Inferior parietal cortex (tissue), 1 donor: ENCODE measurements at regions not wholly inside any gene's neighbourhood (a gene's known extent, or its start where the extent isn't known, plus 50 kb on each side); places are given as distances from the start of the nearest gene placed in this dataset.
"Not testable (repeated sequence)": the region's sequence is repeated elsewhere in the genome, so short reads cannot be mapped to it uniquely, and the experiment has no call there.

ENCODE experiments used
- DNase-seq: peaks from one replicate; pipeline ENCODE4 v3.0.0-alpha.2; 2016; ENCODE audit errors: extremely low spot score

- DNase-seq, result no peak
Measured at GRCh38 chr17:65307961-65308316, 170.8 kb downstream of the RGS9 start.

GRCh38 chr17:65307081-65307960 is 170.2 kb downstream of the RGS9 start:
- DNase-seq, result no peak

GRCh38 chr17:65305778-65306177 is 168.6 kb downstream of the RGS9 start:
- DNase-seq, result no peak

- no peak for DNase-seq
Measured at GRCh38 chr17:65305116-65305515, 167.9 kb downstream of the RGS9 start.

GRCh38 chr17:65301882-65302281 is 164.7 kb downstream of the RGS9 start:
- not testable (repeated sequence) for DNase-seq

- DNase-seq, result no peak
Measured at GRCh38 chr17:65301184-65301583, 164.0 kb downstream of the RGS9 start.

- no peak for DNase-seq
Measured at GRCh38 chr17:65297916-65298315, 160.7 kb downstream of the RGS9 start.

- DNase-seq, result no peak
Measured at GRCh38 chr17:65297384-65297783, 160.2 kb downstream of the RGS9 start.

- DNase-seq, result peak; percentile 71
Measured at GRCh38 chr17:65294181-65294719, 157.1 kb downstream of the RGS9 start.

- DNase-seq, result no peak
Measured at GRCh38 chr17:65293584-65294180, 156.5 kb downstream of the RGS9 start.

- DNase-seq, result no peak
Measured at GRCh38 chr17:65292430-65292829, 155.3 kb downstream of the RGS9 start.

- not testable (repeated sequence) for DNase-seq
Measured at GRCh38 chr17:65291301-65291700, 154.1 kb downstream of the RGS9 start.

GRCh38 chr17:65290616-65291015 is 153.4 kb downstream of the RGS9 start:
- no peak for DNase-seq

- no peak for DNase-seq
Measured at GRCh38 chr17:65290056-65290455, 152.9 kb downstream of the RGS9 start.

GRCh38 chr17:65287040-65287439 is 149.9 kb downstream of the RGS9 start:
- no peak for DNase-seq

GRCh38 chr17:65283704-65284103 is 146.5 kb downstream of the RGS9 start:
- DNase-seq, result no peak

- no peak for DNase-seq
Measured at GRCh38 chr17:65279456-65279855, 142.3 kb downstream of the RGS9 start.

GRCh38 chr17:65278820-65279184 is 141.6 kb downstream of the RGS9 start:
- no peak for DNase-seq

GRCh38 chr17:65278050-65278819 is 141.1 kb downstream of the RGS9 start:
- peak; percentile 7 for DNase-seq

- no peak for DNase-seq
Measured at GRCh38 chr17:65277576-65277975, 140.4 kb downstream of the RGS9 start.
